ENCODE measurements at regions not wholly inside any gene's neighbourhood (a gene's known extent, or its start where the extent isn't known, plus 50 kb on each side); places are given as distances from the start of the nearest gene placed in this dataset.

- no peak for TF ChIP-seq JUN (IDR thresholded peaks at IDR 0.05)
- TF ChIP-seq CTCF (IDR thresholded peaks at IDR 0.05) = no peak
- no peak for TF ChIP-seq NFE2L2 (conservative IDR thresholded peaks at IDR 0.05; ENCODE audit: low read length)
- no peak for TF ChIP-seq KDM1A (IDR thresholded peaks at IDR 0.05; ENCODE audit: low read depth)
- no peak for TF ChIP-seq HDAC2 (IDR thresholded peaks at IDR 0.05)
- TF ChIP-seq RAD21 (conservative IDR thresholded peaks at IDR 0.05 in 1 of 2, IDR thresholded peaks at IDR 0.05 in 1 of 2) = no peak
- no peak for TF ChIP-seq CEBPB (IDR thresholded peaks at IDR 0.05)
- TF ChIP-seq BCL3 (IDR thresholded peaks at IDR 0.05) = no peak
- no peak for TF ChIP-seq JUNB (IDR thresholded peaks at IDR 0.05)
- TF ChIP-seq MAFK (IDR thresholded peaks at IDR 0.05; ENCODE audit: partially characterized antibody) = no peak
- TF ChIP-seq NR3C1 (IDR thresholded peaks at IDR 0.05) = no peak
- no peak for TF ChIP-seq POLR2A (IDR thresholded peaks at IDR 0.05; ENCODE audit: low read length)
- TF ChIP-seq CBX2 (IDR thresholded peaks at IDR 0.05; ENCODE audit: borderline replicate concordance, low read depth) = no peak
These were observed 78.1 kb upstream of the CDK20 start for GRCh38 chr9:88052321-88052965.

Measured in A549 (cell line).